Smooth muscle cell (in vitro differentiated cells): ENCODE measurements at regions not wholly inside any gene's neighbourhood (a gene's known extent, or its start where the extent isn't known, plus 50 kb on each side); places are given as distances from the start of the nearest gene placed in this dataset.

Experiments used
- DNase-seq: peaks from one replicate; lab custom pipeline; 2025; ENCODE audit not compliant: unreplicated experiment; lab: John Stamatoyannopoulos, UW
- H2AFZ ChIP-seq: fragments of 200-600 bp; sonication (generic); 2 replicates; pipeline ENCODE4 v1.6.0; 2016; ENCODE audit warnings: antibody characterized with exemption, low read depth, mild to moderate bottlenecking
- H3F3A ChIP-seq: fragments of 200-600 bp; sonication (generic); 2 replicates; pipeline ENCODE4 v1.6.0; 2017; ENCODE audit warnings: antibody characterized with exemption, low read depth
- H3K27ac ChIP-seq: fragments of 200-600 bp; sonication (generic); 2 replicates; pipeline ENCODE4 v1.5.1; 2016; ENCODE audit warnings: low read depth, mild to moderate bottlenecking
- H3K27me3 ChIP-seq: fragments of 200-600 bp; sonication (generic); 2 replicates; pipeline ENCODE4 v1.6.1; 2016; ENCODE audit warnings: low read depth, mild to moderate bottlenecking
- H3K36me3 ChIP-seq: fragments of 200-600 bp; sonication (generic); 2 replicates; pipeline ENCODE4 v1.5.1; 2016; ENCODE audit warnings: low read depth
- H3K4me1 ChIP-seq: fragments of 200-600 bp; sonication (generic); 2 replicates; pipeline ENCODE4 v1.5.1; 2016; ENCODE audit warnings: low read depth
- H3K4me2 ChIP-seq: fragments of 200-600 bp; sonication (generic); 2 replicates; pipeline ENCODE4 v1.6.0; 2016; ENCODE audit warnings: mild to moderate bottlenecking
- H3K4me3 ChIP-seq: fragments of 200-600 bp; sonication (generic); 2 replicates; pipeline ENCODE4 v1.5.1; 2016; ENCODE audit warnings: mild to moderate bottlenecking
- H3K79me2 ChIP-seq: fragments of 200-600 bp; sonication (generic); 2 replicates; pipeline ENCODE4 v1.6.0; 2016; ENCODE audit warnings: low read depth, mild to moderate bottlenecking
- H3K9ac ChIP-seq: fragments of 200-600 bp; sonication (generic); 2 replicates; pipeline ENCODE4 v1.6.0; 2016; ENCODE audit warnings: low read depth
- H3K9me3 ChIP-seq: fragments of 200-600 bp; sonication (generic); replicated peaks from 2 replicates; pipeline ENCODE4 v1.5.1; 2016; ENCODE audit warnings: low read depth
- H4K20me1 ChIP-seq: fragments of 200-600 bp; sonication (generic); 2 replicates; pipeline ENCODE4 v1.6.0; 2016; ENCODE audit warnings: low read depth
- WGBS: methylation state at CpG from one replicate; pipeline ENCODE4 v1.1.7; 2016; ENCODE audit warnings: low lambda C conversion rate; 5-methylcytosine and 5-hydroxymethylcytosine counted together
- TF ChIP-seq, protein P1 (sequence below): fragments of 200-600 bp; sonication (generic); IDR thresholded peaks from 2 replicates; pipeline ENCODE4 v1.5.1; 2017; ENCODE audit warnings: borderline replicate concordance, mild to moderate bottlenecking, antibody characterized with exemption; ENCODE audit not compliant: insufficient read depth, poor library complexity, severe bottlenecking

DNA sequence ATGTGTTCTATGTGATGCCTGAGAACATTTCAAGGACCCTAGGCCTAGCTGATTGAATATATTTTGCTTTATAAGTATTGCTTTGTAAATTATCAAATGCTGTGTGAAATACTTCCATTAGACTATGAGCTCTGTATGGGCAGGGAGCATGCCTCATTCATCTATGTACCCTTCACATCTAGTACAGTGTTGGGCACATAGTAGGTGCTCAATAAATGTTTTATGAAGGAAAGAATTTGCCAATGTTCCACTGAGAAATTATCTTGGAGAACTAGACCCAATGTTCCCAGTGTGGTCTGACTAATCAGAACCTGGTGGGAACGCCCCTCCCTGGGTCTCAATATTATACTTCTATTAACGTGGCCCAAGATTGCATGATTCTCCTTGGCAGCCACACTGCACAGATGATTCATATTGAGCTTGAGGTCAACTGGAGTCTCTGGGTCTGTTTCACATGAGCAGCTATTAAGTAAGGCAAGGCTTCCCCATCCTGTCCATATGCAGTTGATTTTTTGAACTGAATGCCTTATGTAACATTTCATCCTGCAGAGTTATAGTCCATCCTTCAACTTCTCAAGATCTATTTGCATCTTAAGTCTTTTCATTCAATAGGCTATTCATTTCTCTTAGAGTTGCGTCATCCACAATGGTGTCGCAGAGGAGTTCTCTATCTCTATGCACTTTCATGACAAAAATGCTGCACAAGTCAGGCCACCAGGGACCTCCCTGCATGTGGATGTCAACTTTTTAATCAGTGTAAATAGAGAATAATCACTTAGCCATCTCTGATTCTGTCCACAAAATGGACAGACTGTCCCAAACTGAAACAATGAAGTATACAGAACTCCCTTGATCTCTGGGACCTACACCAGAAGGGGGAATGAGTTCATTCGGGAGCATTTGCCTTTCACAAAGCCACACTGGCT, 257.6 kb downstream of the CYP26B1 start:
- WGBS = 87% methylated on average over 5 of the region's 5 CpGs
- H3K4me2 ChIP-seq = no peak overlapping the region
- peaks cover 6% of the 10 kb centered on the region for H3K27me3 ChIP-seq
- no peaks in the 10 kb centered on the region for H4K20me1 ChIP-seq
- TF ChIP-seq, protein P1, sequence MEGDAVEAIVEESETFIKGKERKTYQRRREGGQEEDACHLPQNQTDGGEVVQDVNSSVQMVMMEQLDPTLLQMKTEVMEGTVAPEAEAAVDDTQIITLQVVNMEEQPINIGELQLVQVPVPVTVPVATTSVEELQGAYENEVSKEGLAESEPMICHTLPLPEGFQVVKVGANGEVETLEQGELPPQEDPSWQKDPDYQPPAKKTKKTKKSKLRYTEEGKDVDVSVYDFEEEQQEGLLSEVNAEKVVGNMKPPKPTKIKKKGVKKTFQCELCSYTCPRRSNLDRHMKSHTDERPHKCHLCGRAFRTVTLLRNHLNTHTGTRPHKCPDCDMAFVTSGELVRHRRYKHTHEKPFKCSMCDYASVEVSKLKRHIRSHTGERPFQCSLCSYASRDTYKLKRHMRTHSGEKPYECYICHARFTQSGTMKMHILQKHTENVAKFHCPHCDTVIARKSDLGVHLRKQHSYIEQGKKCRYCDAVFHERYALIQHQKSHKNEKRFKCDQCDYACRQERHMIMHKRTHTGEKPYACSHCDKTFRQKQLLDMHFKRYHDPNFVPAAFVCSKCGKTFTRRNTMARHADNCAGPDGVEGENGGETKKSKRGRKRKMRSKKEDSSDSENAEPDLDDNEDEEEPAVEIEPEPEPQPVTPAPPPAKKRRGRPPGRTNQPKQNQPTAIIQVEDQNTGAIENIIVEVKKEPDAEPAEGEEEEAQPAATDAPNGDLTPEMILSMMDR = no peak
- DNase-seq = no peak
- H3K4me1 ChIP-seq = no peaks in the 10 kb centered on the region
- no peaks in the 10 kb centered on the region for H3K79me2 ChIP-seq
- H3K9ac ChIP-seq = no peak overlapping the region
- no peaks in the 10 kb centered on the region for H3F3A ChIP-seq
- H3K4me3 ChIP-seq = no peak overlapping the region
- H2AFZ ChIP-seq = no peak overlapping the region
- no peaks in the 10 kb centered on the region for H3K36me3 ChIP-seq
- H3K27ac ChIP-seq = no peak overlapping the region
- no peaks in the 10 kb centered on the region for H3K9me3 ChIP-seq

DNA sequence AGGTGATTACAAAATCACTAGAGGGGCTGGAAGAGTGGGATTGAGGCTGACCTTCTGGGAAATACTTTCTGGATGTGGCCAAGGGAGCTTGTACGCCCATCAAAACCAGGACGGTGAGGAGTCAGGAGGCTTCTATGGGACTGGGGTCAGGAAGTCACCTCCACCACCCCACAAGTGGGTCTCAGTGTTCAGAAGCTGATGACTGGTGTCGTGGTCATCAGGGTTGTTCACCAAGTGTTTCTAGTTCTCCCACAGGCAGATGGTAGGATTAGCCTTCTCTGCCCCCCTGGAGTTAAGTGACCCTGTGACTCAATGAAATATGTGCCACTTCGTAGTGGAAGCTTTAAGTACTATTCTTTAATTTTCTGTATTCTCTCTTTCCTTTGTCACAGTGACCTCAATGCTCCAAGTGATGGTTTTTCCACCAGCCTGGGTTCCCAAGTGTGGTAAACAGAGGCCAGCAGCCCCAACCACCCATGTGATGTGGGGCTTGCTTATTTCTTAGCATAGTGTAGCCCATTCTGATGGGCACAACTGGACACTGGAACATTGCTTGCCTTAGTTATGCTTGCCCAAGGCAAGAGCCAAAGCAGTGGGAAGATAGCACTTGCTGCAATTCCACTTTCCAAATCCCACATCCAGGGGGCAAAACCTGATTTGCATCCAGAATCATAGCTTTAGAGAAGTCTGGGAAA, 258.8 kb downstream of the CYP26B1 start:
- no peaks in the 10 kb centered on the region for H3K79me2 ChIP-seq
- no peaks in the 10 kb centered on the region for H3F3A ChIP-seq
- no peaks in the 10 kb centered on the region for H3K4me1 ChIP-seq
- WGBS = 41% methylated on average over 4 of the region's 4 CpGs
- H3K4me2 ChIP-seq = no peak overlapping the region
- no peaks in the 10 kb centered on the region for H3K36me3 ChIP-seq
- no peak overlapping the region for H2AFZ ChIP-seq
- no peaks in the 10 kb centered on the region for H4K20me1 ChIP-seq
- H3K9me3 ChIP-seq = no peaks in the 10 kb centered on the region
- H3K9ac ChIP-seq = no peak overlapping the region
- H3K27me3 ChIP-seq = peaks cover 6% of the 10 kb centered on the region
- H3K27ac ChIP-seq = no peak overlapping the region
- no peak overlapping the region for H3K4me3 ChIP-seq
- TF ChIP-seq, protein P1 = no peak
- no peak for DNase-seq

DNA sequence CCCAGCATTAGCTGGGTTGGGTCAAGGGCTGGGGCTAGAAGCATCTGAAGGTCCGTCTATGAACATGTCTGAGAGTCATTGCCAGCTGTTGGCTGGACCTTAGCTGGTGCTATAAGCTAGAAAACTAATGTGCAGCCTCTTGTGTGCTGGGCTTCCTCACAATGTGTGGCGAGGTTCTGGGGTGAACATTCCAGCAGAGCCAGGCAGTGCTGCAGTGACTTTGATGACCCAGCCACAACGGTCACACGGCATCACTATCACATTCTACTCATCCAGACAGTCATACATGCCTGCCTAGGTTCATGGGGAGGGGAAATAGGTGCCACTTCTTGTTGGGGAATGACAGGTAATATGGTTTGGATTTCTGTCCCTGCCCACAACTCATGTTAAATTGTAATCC, 260.5 kb downstream of the CYP26B1 start:
- Histone ChIP-seq H3K4me1 (no peaks in the 10 kb centered on the region), H3F3A (no peaks in the 10 kb centered on the region), H3K36me3 (no peaks in the 10 kb centered on the region), H3K27me3 (peaks cover 6% of the 10 kb centered on the region), H2AFZ (no peak overlapping the region), H4K20me1 (no peaks in the 10 kb centered on the region), H3K4me2 (no peak overlapping the region), H3K9me3 (no peaks in the 10 kb centered on the region), H3K79me2 (no peaks in the 10 kb centered on the region), H3K9ac (no peak overlapping the region), H3K27ac (no peak overlapping the region), H3K4me3 (no peak overlapping the region)
- DNase-seq = no peak
- 95% methylated on average over 4 of the region's 4 CpGs for WGBS
- TF ChIP-seq, protein P1 = no peak
